Forelimb muscle (tissue), 1 donor: ENCODE measurements at regions not wholly inside any gene's neighbourhood (a gene's known extent, or its start where the extent isn't known, plus 50 kb on each side); places are given as distances from the start of the nearest gene placed in this dataset.
A peak's percentile ranks its signal among the peaks of the same experiment; 100 is the strongest.

Experiments
- DNase-seq: peaks from one replicate; pipeline ENCODE4 v3.0.0-alpha.2; 2013; ENCODE audit warnings: low read depth

- no peak for DNase-seq
These were observed 188.1 kb upstream of the VGLL2 start for GRCh38 chr6:117077300-117077699.

DNA sequence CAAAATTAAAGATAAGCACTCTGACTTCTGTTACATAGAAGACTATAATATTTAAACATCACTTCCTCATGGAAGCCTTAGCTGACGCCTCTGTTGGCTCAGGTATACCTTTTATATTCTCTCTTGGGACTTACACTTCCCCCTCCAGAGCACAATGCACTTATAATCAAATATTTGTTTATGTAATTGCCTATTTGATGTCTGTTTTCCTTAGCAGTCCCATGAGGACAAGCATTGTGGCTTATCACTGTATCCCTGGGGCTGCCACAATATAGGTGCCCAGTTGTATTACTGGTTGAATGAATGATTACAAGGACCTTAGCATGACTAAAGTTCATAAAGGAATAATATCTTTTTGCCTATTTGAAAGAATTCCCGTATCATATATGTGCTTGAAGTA, 186.7 kb upstream of the VGLL2 start:
- no peak for DNase-seq

DNA sequence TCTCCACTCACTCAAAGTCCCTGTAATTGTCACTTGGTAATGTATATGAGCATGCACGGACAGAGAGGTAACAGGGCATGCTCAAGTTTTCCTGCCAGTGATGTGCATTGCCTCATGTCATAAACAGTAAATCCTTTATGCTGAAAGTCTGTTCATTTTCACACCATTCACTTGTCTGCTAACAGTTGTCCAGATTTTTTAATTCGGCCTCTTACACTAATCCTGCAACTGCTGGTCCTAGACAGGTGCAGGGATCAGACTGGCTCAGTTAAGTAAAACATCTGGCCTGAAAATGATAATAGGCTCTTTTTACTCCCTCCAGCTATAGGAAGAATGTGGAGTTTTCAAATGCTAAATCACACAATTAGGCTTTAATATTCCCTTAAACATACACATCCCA, 185.4 kb upstream of the VGLL2 start:
- peak; percentile 22 for DNase-seq

DNA sequence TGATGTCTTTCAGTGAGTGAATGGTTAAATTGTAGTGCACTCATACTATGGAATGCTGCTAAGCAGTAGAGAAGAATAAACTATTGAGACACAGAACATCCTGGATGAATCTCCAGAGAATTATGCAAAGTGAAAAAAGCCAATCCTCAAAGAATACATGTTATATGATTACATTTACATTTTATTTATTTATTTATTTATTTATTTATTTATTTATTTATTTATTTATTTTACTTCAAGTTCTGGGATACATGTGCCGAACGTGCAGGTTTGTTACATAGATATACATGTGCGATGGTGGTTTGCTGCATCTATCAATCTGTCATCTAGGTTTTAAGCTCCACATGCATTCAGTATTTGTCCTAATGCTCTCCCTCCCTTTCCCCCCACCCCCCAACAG, 175.8 kb upstream of the VGLL2 start:
- DNase-seq: no peak

GRCh38 chr6:117110146-117110545, 155.2 kb upstream of the VGLL2 start:
- no peak for DNase-seq

DNA sequence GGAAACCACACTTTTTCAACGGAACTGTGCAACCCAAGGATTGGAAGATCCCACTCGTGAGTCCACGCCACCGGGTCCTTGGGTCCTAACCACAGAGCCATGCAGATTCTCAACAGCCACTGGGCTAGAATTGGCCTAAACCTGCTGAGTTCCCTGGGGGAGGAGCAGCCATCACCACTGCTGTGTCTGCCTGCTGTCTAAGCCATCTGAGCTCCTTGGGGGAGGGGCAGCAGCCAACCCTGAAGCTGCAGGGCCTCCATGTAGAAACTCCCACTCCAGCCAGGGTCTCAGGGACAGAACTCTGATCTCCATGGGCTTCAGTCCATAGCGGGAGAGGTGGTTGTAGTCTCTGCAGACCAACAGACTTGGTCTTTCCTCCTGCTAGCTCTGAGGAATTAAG, 154.6 kb upstream of the VGLL2 start:
- DNase-seq: no peak

DNA sequence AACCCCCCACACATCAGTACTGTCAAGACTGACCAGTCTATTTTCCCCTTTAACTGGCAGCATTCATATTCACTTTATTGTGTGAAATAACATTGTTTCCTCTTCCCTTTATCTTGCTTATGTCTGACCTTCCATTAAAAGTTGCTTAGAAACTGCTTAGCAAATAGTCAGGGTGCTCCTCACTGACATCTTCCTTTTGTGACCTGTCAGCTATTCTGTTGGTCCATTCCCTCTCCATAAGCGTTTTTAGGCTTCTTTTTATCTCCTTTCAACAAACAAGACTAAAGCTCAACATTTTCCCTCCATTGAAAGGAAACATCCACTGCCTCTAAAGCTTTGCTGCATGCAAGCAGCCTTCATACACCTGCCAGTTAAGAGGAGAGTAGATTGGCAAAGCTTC, 147.7 kb upstream of the VGLL2 start:
- no peak for DNase-seq

DNA sequence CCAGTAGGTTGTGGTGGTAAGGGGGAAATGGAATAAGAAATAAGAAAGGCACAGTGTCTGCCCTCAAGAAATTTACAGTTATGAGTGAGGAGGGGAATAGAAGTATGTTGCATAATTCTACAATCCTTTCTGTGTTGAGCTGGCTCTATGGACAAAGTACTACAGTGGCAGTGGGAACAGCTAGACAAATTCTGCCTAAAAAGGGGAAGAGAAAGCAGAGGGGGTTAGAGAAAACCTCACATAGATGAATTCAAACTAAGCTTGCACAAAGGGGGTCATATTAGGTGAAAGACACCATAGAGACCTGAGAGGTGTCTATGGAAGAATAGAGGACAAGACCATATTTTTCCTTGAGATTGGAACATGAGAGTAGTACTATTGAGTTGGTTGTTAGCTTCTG, 146.9 kb upstream of the VGLL2 start:
- no peak for DNase-seq

- no peak for DNase-seq
These were observed 139.1 kb upstream of the VGLL2 start for GRCh38 chr6:117126213-117126612.

GRCh38 chr6:117128052-117128451, 137.3 kb upstream of the VGLL2 start:
- no peak for DNase-seq

- no peak for DNase-seq
These were observed 135.2 kb upstream of the VGLL2 start for GRCh38 chr6:117130125-117130524.

GRCh38 chr6:117136702-117137101, 128.7 kb upstream of the VGLL2 start:
- no peak for DNase-seq

DNA sequence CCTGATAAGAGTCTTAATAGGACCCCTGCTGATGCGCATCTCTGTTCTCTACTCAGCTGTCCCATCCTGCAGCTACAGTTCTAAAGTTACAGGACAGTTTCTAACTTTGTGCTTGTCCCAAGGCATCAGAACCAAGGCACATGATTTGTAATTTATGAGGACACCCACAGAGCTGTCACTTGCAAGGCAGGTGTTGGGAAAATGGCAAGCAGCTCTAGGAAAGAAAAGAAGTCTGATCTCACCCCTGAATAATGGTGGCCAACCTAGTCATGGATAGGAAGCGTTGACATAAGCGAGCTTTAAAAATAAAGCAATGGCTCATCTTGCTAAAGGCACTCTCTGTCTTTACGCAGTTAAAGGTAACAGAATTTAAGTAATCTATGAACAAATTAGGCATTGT, 127.6 kb upstream of the VGLL2 start:
- DNase-seq: no peak

GRCh38 chr6:117138425-117138824, 126.9 kb upstream of the VGLL2 start:
- no peak for DNase-seq

DNA sequence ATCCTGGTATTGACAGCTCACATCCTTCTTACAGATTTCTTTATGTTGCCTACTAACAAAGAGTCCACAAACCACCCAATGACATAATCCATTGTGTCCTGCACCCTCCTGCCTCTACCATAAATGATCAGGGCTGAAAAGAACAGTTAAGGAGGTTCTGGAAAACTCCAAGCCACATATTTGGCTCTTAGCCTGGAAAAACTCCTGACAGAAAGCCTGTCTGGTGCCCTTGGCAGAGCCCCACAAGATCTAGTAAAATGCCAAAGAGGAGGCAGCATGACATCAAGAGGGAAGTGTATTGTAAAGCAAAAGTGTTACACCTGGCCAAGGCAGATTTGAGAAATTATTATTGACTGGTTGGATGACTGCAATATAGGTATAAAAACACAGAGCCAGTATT, 126.4 kb upstream of the VGLL2 start:
- DNase-seq: no peak

DNA sequence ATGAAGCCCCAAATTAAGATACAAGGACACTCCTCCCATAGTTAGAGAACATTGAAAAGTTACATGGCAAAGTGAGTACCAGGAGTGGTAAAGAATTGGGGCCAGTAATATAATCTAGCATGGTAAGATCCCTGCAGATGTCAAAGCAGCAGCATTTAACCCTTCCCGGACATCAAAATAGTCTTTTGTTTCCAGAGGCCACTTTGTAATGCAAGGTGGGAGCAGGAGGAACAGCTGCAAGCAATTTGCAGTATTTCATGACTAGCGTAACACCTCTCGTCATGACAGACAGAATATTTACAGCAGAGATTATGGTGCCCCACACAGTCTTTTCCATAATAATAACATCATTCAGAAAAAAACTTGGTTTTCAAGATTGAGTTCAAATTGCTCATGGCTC, 123.2 kb upstream of the VGLL2 start:
- no peak for DNase-seq

- DNase-seq: no peak
These were observed 122.4 kb upstream of the VGLL2 start for GRCh38 chr6:117142995-117143394.

GRCh38 chr6:117143647-117144046, 121.7 kb upstream of the VGLL2 start:
- DNase-seq: no peak

- DNase-seq: no peak
These were observed 119.4 kb upstream of the VGLL2 start for GRCh38 chr6:117145940-117146339.

DNA sequence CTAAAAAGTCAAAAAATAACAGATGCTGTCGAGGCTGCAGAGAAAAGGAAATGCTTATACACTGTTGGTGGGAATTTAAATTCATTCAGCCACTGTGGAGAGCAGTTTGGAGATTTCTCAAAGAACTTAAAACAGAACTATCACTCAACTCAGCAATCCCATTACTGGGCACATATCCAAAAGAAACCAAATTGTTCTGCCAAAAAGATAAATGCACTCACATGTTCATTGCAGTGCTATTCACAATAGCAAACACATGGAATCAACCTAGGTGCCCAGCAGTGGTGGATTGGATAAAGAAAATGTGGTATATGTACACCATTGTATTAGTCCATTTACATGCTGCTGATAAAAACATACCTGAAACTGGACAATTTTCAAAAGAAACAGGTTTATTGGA, 116.0 kb upstream of the VGLL2 start:
- DNase-seq: no peak

DNA sequence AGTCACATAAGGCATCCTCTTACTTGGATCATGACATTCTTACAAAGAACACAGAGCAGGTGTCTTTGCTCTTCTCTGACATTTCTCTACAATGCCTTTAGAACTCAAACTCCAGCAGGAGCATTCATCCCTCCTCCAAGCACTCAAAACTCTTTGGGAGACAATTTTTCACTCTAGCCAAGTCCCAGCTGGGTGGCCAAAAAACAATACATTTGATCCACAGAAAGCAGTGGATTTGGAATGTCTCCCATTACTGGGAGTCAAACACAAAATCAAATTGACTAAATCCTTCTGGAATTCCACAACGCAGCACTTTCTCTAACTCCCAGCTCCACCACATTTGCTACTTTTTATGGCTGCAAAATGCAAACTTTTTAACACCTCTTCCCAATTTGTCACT, 108.6 kb upstream of the VGLL2 start:
- DNase-seq: no peak

- DNase-seq: no peak
These were observed 107.9 kb upstream of the VGLL2 start for GRCh38 chr6:117157448-117157847.

DNA sequence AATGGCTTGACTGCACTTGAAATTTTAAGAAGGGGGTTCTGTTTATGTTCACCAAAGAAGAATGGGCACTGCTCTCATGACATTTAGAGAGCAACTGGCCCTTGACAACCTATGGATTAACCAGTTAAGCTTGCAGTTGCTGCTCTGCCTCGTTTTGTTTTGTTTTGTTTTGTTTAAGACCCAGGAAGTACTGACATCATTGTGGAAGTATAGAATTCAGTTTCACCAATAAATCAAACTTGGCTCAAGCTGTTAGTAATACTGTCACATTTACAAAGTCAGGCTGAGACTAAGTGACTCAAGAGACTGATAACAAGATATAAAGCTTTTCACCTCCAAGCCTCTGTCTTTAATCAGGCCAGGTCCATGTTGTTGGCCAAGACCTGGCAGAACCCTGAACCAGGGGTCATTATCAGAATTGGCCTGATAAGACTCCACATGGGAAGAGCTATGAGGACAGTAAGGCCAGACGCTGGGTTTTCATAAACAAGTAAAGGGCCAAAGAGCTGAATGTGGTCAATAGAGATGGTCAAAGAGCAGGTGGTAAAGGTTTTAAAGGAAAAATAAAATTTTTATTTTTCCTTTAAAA, 99.4 kb upstream of the VGLL2 start:
- no peak for DNase-seq

GRCh38 chr6:117167520-117168271, 97.7 kb upstream of the VGLL2 start:
- no peak for DNase-seq
